ENCODE measurements at regions not wholly inside any gene's neighbourhood (a gene's known extent, or its start where the extent isn't known, plus 50 kb on each side); places are given as distances from the start of the nearest gene placed in this dataset.

- H3K27ac ChIP-seq (ENCODE audit: low read depth, low read length) = no peak overlapping the region
- peak; percentile 22 for DNase-seq (ENCODE audit: insufficient read length, low spot score, missing footprints)
- no peaks in the 10 kb centered on the region for H3K9me3 ChIP-seq (ENCODE audit: low read depth, low read length)
- H4K20me1 ChIP-seq (ENCODE audit: insufficient read depth, low read length) = no peaks in the 10 kb centered on the region
- H3K4me2 ChIP-seq (ENCODE audit: insufficient read depth, low read length) = no peak overlapping the region
- no peak overlapping the region for H2AFZ ChIP-seq (ENCODE audit: low read length)
- H3K4me3 ChIP-seq (ENCODE audit: insufficient read depth, low read length) = no peak overlapping the region
- H3K4me1 ChIP-seq (ENCODE audit: insufficient read depth, low read length) = no peaks in the 10 kb centered on the region
- no peaks in the 10 kb centered on the region for H3K27me3 ChIP-seq (ENCODE audit: insufficient read depth, low read length)
- no peaks in the 10 kb centered on the region for H3K79me2 ChIP-seq (ENCODE audit: insufficient read depth, low read length)
- no peaks in the 10 kb centered on the region for H3K36me3 ChIP-seq (ENCODE audit: insufficient read depth, low read length)
- no peak for TF ChIP-seq CTCF (IDR thresholded peaks at IDR 0.05; ENCODE audit: extremely low read depth, low read depth, low read length)
Measured at GRCh38 chr4:184942444-184943425, 75.6 kb upstream of the HELT start.

GRCh38 chr4:184949020-184949419 lies 69.3 kb upstream of the HELT start:
- Histone ChIP-seq H3K9me3 (ENCODE audit: low read depth, low read length) (no peaks in the 10 kb centered on the region), H3K4me1 (ENCODE audit: insufficient read depth, low read length) (no peaks in the 10 kb centered on the region), H2AFZ (ENCODE audit: low read length) (no peak overlapping the region), H3K36me3 (ENCODE audit: insufficient read depth, low read length) (no peaks in the 10 kb centered on the region), H3K4me2 (ENCODE audit: insufficient read depth, low read length) (no peak overlapping the region), H3K27ac (ENCODE audit: low read depth, low read length) (no peak overlapping the region), H3K4me3 (ENCODE audit: insufficient read depth, low read length) (no peak overlapping the region), H3K27me3 (ENCODE audit: insufficient read depth, low read length) (no peaks in the 10 kb centered on the region), H4K20me1 (ENCODE audit: insufficient read depth, low read length) (no peaks in the 10 kb centered on the region), H3K79me2 (ENCODE audit: insufficient read depth, low read length) (no peaks in the 10 kb centered on the region)
- DNase-seq (ENCODE audit: insufficient read length, low spot score, missing footprints) = no peak
- no peak for TF ChIP-seq CTCF (IDR thresholded peaks at IDR 0.05; ENCODE audit: extremely low read depth, low read depth, low read length)

GRCh38 chr4:184950117-184950830 lies 68.0 kb upstream of the HELT start:
- Histone ChIP-seq H3K9me3 (ENCODE audit: low read depth, low read length) (no peaks in the 10 kb centered on the region), H3K4me1 (ENCODE audit: insufficient read depth, low read length) (no peaks in the 10 kb centered on the region), H4K20me1 (ENCODE audit: insufficient read depth, low read length) (no peaks in the 10 kb centered on the region), H3K4me3 (ENCODE audit: insufficient read depth, low read length) (no peak overlapping the region), H3K36me3 (ENCODE audit: insufficient read depth, low read length) (no peaks in the 10 kb centered on the region), H3K79me2 (ENCODE audit: insufficient read depth, low read length) (no peaks in the 10 kb centered on the region), H2AFZ (ENCODE audit: low read length) (no peak overlapping the region), H3K4me2 (ENCODE audit: insufficient read depth, low read length) (no peak overlapping the region), H3K27me3 (ENCODE audit: insufficient read depth, low read length) (no peaks in the 10 kb centered on the region), H3K27ac (ENCODE audit: low read depth, low read length) (no peak overlapping the region)
- no peak for TF ChIP-seq CTCF (IDR thresholded peaks at IDR 0.05; ENCODE audit: extremely low read depth, low read depth, low read length)
- no peak for DNase-seq (ENCODE audit: insufficient read length, low spot score, missing footprints)

GRCh38 chr4:184950926-184951325 lies 67.4 kb upstream of the HELT start:
- Histone ChIP-seq H4K20me1 (ENCODE audit: insufficient read depth, low read length) (no peaks in the 10 kb centered on the region), H3K36me3 (ENCODE audit: insufficient read depth, low read length) (no peaks in the 10 kb centered on the region), H3K79me2 (ENCODE audit: insufficient read depth, low read length) (no peaks in the 10 kb centered on the region), H3K27ac (ENCODE audit: low read depth, low read length) (no peak overlapping the region), H2AFZ (ENCODE audit: low read length) (no peak overlapping the region), H3K27me3 (ENCODE audit: insufficient read depth, low read length) (no peaks in the 10 kb centered on the region), H3K4me2 (ENCODE audit: insufficient read depth, low read length) (no peak overlapping the region), H3K4me1 (ENCODE audit: insufficient read depth, low read length) (no peaks in the 10 kb centered on the region), H3K4me3 (ENCODE audit: insufficient read depth, low read length) (no peak overlapping the region), H3K9me3 (ENCODE audit: low read depth, low read length) (no peaks in the 10 kb centered on the region)
- no peak for DNase-seq (ENCODE audit: insufficient read length, low spot score, missing footprints)
- no peak for TF ChIP-seq CTCF (IDR thresholded peaks at IDR 0.05; ENCODE audit: extremely low read depth, low read depth, low read length)

Measured in osteoblast (primary cell).